ENCODE measurements at regions not wholly inside any gene's neighbourhood (a gene's known extent, or its start where the extent isn't known, plus 50 kb on each side); places are given as distances from the start of the nearest gene placed in this dataset.

GRCh38 chr11:92317222-92317621, 92.6 kb downstream of the FAT3 start:
- ATAC-seq = no peak

GRCh38 chr11:92317721-92318120, 93.1 kb downstream of the FAT3 start:
- POLR2A ChIA-PET = no interaction called here
- no peaks in the 10 kb centered on the region for H3K4me1 ChIP-seq (ENCODE audit: control insufficient read depth in 2 of 2, insufficient read depth in 2 of 2, low read length in 2 of 2)

More at GRCh38 chr11:92317222-92317621, 92.6 kb downstream of the FAT3 start:
- intact Hi-C loops (cut with micrococcal nuclease) = no loop called here
- ChIA-PET CTCF (no interaction called here), POLR2A (no interaction called here)
- no peak for DNase-seq
- no peaks in the 10 kb centered on the region for H3K36me3 ChIP-seq (ENCODE audit: control insufficient read depth in 2 of 3, insufficient read depth in 3 of 3, low read length in 3 of 3)
- H3K4me1 Mint-ChIP-seq = no peaks in the 10 kb centered on the region
- H3K4me3 ChIP-seq (ENCODE audit: low read length) = no peak overlapping the region
- no peaks in the 10 kb centered on the region for H3K27me3 ChIP-seq (ENCODE audit: control insufficient read depth in 2 of 2, insufficient read depth in 2 of 2, low read length in 2 of 2)
- H3K27me3 Mint-ChIP-seq = no peaks in the 10 kb centered on the region
- H3K27ac Mint-ChIP-seq = no peak overlapping the region
- H3K36me3 Mint-ChIP-seq = no peaks in the 10 kb centered on the region
- H3K9me3 ChIP-seq (ENCODE audit: control insufficient read depth in 2 of 3, low read length in 3 of 3) = no peaks in the 10 kb centered on the region
- H3K27ac ChIP-seq (ENCODE audit: low read depth, low read length) = no peak overlapping the region
- no peaks in the 10 kb centered on the region for H3K4me1 ChIP-seq (ENCODE audit: control insufficient read depth in 2 of 2, insufficient read depth in 2 of 2, low read length in 2 of 2)
- peaks cover 0 to 6% (median 1%) of the 10 kb centered on the region in 11 donors for H3K9me3 Mint-ChIP-seq
- no peak overlapping the region for H3K4me3 Mint-ChIP-seq

GRCh38 chr11:92322225-92322624, 97.6 kb downstream of the FAT3 start:
- H3K4me3 Mint-ChIP-seq = no peak overlapping the region
- H3K4me1 Mint-ChIP-seq = no peaks in the 10 kb centered on the region
- Histone ChIP-seq H3K4me1 (ENCODE audit: control insufficient read depth in 2 of 2, insufficient read depth in 2 of 2, low read length in 2 of 2) (no peaks in the 10 kb centered on the region), H3K36me3 (ENCODE audit: control insufficient read depth in 2 of 3, insufficient read depth in 3 of 3, low read length in 3 of 3) (no peaks in the 10 kb centered on the region), H3K9me3 (ENCODE audit: control insufficient read depth in 2 of 3, low read length in 3 of 3) (no peaks in the 10 kb centered on the region), H3K27ac (ENCODE audit: low read depth, low read length) (no peak overlapping the region), H3K4me3 (ENCODE audit: low read length) (no peak overlapping the region), H3K27me3 (ENCODE audit: control insufficient read depth in 2 of 2, insufficient read depth in 2 of 2, low read length in 2 of 2) (no peaks in the 10 kb centered on the region)
- ChIA-PET POLR2A (no interaction called here), CTCF (no interaction called here)
- intact Hi-C loops (cut with micrococcal nuclease) = no loop called here
- H3K9me3 Mint-ChIP-seq = peaks cover 0 to 10% (median 2%) of the 10 kb centered on the region in 11 donors
- no peaks in the 10 kb centered on the region for H3K36me3 Mint-ChIP-seq
- ATAC-seq = no peak
- H3K27me3 Mint-ChIP-seq = no peaks in the 10 kb centered on the region
- no peak for DNase-seq
- H3K27ac Mint-ChIP-seq = no peak overlapping the region

More at GRCh38 chr11:92317721-92318120, 93.1 kb downstream of the FAT3 start:
- no peaks in the 10 kb centered on the region for H3K36me3 Mint-ChIP-seq
- no peak overlapping the region for H3K27ac Mint-ChIP-seq
- DNase-seq (no peak), ATAC-seq (no peak)
- no peaks in the 10 kb centered on the region for H3K9me3 ChIP-seq (ENCODE audit: control insufficient read depth in 2 of 3, low read length in 3 of 3)
- no peaks in the 10 kb centered on the region for H3K27me3 ChIP-seq (ENCODE audit: control insufficient read depth in 2 of 2, insufficient read depth in 2 of 2, low read length in 2 of 2)
- CTCF ChIA-PET = no interaction called here
- H3K27me3 Mint-ChIP-seq = no peaks in the 10 kb centered on the region
- no peak overlapping the region for H3K4me3 Mint-ChIP-seq
- H3K36me3 ChIP-seq (ENCODE audit: control insufficient read depth in 2 of 3, insufficient read depth in 3 of 3, low read length in 3 of 3) = no peaks in the 10 kb centered on the region
- intact Hi-C loops (cut with micrococcal nuclease) = no loop called here
- no peaks in the 10 kb centered on the region for H3K4me1 Mint-ChIP-seq
- H3K4me3 ChIP-seq (ENCODE audit: low read length) = no peak overlapping the region
- no peak overlapping the region for H3K27ac ChIP-seq (ENCODE audit: low read depth, low read length)
- peaks cover 0 to 6% (median 2%) of the 10 kb centered on the region in 11 donors for H3K9me3 Mint-ChIP-seq

GRCh38 chr11:92324890-92325289, 100.3 kb downstream of the FAT3 start:
- Histone ChIP-seq H3K9me3 (ENCODE audit: control insufficient read depth in 2 of 3, low read length in 3 of 3) (no peaks in the 10 kb centered on the region), H3K4me3 (ENCODE audit: low read length) (no peak overlapping the region), H3K4me1 (ENCODE audit: control insufficient read depth in 2 of 2, insufficient read depth in 2 of 2, low read length in 2 of 2) (no peaks in the 10 kb centered on the region), H3K27me3 (ENCODE audit: control insufficient read depth in 2 of 2, insufficient read depth in 2 of 2, low read length in 2 of 2) (no peaks in the 10 kb centered on the region), H3K36me3 (ENCODE audit: control insufficient read depth in 2 of 3, insufficient read depth in 3 of 3, low read length in 3 of 3) (no peaks in the 10 kb centered on the region), H3K27ac (ENCODE audit: low read depth, low read length) (no peak overlapping the region)
- ChIA-PET POLR2A (no interaction called here), CTCF (no interaction called here)
- H3K4me3 Mint-ChIP-seq = no peak overlapping the region
- peaks cover 0 to 12% (median under 1%) of the 10 kb centered on the region in 11 donors for H3K9me3 Mint-ChIP-seq
- DNase-seq = no peak
- no peaks in the 10 kb centered on the region for H3K27me3 Mint-ChIP-seq
- H3K27ac Mint-ChIP-seq = no peak overlapping the region
- H3K36me3 Mint-ChIP-seq = no peaks in the 10 kb centered on the region
- intact Hi-C loops (cut with micrococcal nuclease) = no loop called here
- ATAC-seq = no peak
- no peaks in the 10 kb centered on the region for H3K4me1 Mint-ChIP-seq

GRCh38 chr11:92325416-92325815, 100.8 kb downstream of the FAT3 start:
- H3K9me3 ChIP-seq (ENCODE audit: control insufficient read depth in 2 of 3, low read length in 3 of 3) = no peaks in the 10 kb centered on the region
- no peaks in the 10 kb centered on the region for H3K36me3 ChIP-seq (ENCODE audit: control insufficient read depth in 2 of 3, insufficient read depth in 3 of 3, low read length in 3 of 3)
- H3K4me1 ChIP-seq (ENCODE audit: control insufficient read depth in 2 of 2, insufficient read depth in 2 of 2, low read length in 2 of 2) = no peaks in the 10 kb centered on the region
- H3K4me3 ChIP-seq (ENCODE audit: low read length) = no peak overlapping the region
- H3K27me3 Mint-ChIP-seq = no peaks in the 10 kb centered on the region
- intact Hi-C loops (cut with micrococcal nuclease) = no loop called here
- H3K4me3 Mint-ChIP-seq = no peak overlapping the region
- H3K27ac ChIP-seq (ENCODE audit: low read depth, low read length) = no peak overlapping the region
- H3K4me1 Mint-ChIP-seq = no peaks in the 10 kb centered on the region
- no peaks in the 10 kb centered on the region for H3K27me3 ChIP-seq (ENCODE audit: control insufficient read depth in 2 of 2, insufficient read depth in 2 of 2, low read length in 2 of 2)
- DNase-seq (no peak), ATAC-seq (no peak)
- H3K27ac Mint-ChIP-seq = no peak overlapping the region
- POLR2A ChIA-PET = no interaction called here
- no peaks in the 10 kb centered on the region for H3K36me3 Mint-ChIP-seq
- peaks cover 0 to 12% (median 0%) of the 10 kb centered on the region in 11 donors for H3K9me3 Mint-ChIP-seq
- CTCF ChIA-PET = no interaction called here

- intact Hi-C loops (cut with micrococcal nuclease) = no loop called here
- ATAC-seq (no peak), DNase-seq (no peak)
- peaks cover 0 to 3% (median 0%) of the 10 kb centered on the region in 5 donors for H3K27me3 Mint-ChIP-seq
- H3K27ac ChIP-seq (ENCODE audit: low read depth, low read length) = no peak overlapping the region
- H3K36me3 ChIP-seq (ENCODE audit: control insufficient read depth in 2 of 3, insufficient read depth in 3 of 3, low read length in 3 of 3) = no peaks in the 10 kb centered on the region
- no peak overlapping the region for H3K4me3 ChIP-seq (ENCODE audit: low read length)
- CTCF ChIA-PET = no interaction called here
- H3K9me3 ChIP-seq (ENCODE audit: control insufficient read depth in 2 of 3, low read length in 3 of 3) = no peaks in the 10 kb centered on the region
- POLR2A ChIA-PET = no interaction called here
- H3K36me3 Mint-ChIP-seq = no peaks in the 10 kb centered on the region
- H3K4me3 Mint-ChIP-seq = no peak overlapping the region
- no peak overlapping the region for H3K27ac Mint-ChIP-seq
- no peaks in the 10 kb centered on the region for H3K27me3 ChIP-seq (ENCODE audit: control insufficient read depth in 2 of 2, insufficient read depth in 2 of 2, low read length in 2 of 2)
- H3K9me3 Mint-ChIP-seq = peaks cover 0 to 5% (median 0%) of the 10 kb centered on the region in 11 donors
- H3K4me1 Mint-ChIP-seq = no peaks in the 10 kb centered on the region
- no peaks in the 10 kb centered on the region for H3K4me1 ChIP-seq (ENCODE audit: control insufficient read depth in 2 of 2, insufficient read depth in 2 of 2, low read length in 2 of 2)
Measured at GRCh38 chr11:92329137-92329536, 104.5 kb downstream of the FAT3 start.

- H3K27me3 ChIP-seq (ENCODE audit: control insufficient read depth in 2 of 2, insufficient read depth in 2 of 2, low read length in 2 of 2) = no peaks in the 10 kb centered on the region
- ChIA-PET POLR2A (no interaction called here), CTCF (no interaction called here)
- ATAC-seq (no peak), DNase-seq (no peak)
- Mint-ChIP-seq H3K27me3 (peaks cover 0 to 3% (median 0%) of the 10 kb centered on the region in 5 donors), H3K9me3 (peaks cover 0 to 5% (median 0%) of the 10 kb centered on the region in 11 donors), H3K27ac (no peak overlapping the region), H3K4me1 (no peaks in the 10 kb centered on the region), H3K4me3 (no peak overlapping the region), H3K36me3 (no peaks in the 10 kb centered on the region)
- no peaks in the 10 kb centered on the region for H3K4me1 ChIP-seq (ENCODE audit: control insufficient read depth in 2 of 2, insufficient read depth in 2 of 2, low read length in 2 of 2)
- no peak overlapping the region for H3K4me3 ChIP-seq (ENCODE audit: low read length)
- no peak overlapping the region for H3K27ac ChIP-seq (ENCODE audit: low read depth, low read length)
- H3K9me3 ChIP-seq (ENCODE audit: control insufficient read depth in 2 of 3, low read length in 3 of 3) = no peaks in the 10 kb centered on the region
- intact Hi-C loops (cut with micrococcal nuclease) = no loop called here
- no peaks in the 10 kb centered on the region for H3K36me3 ChIP-seq (ENCODE audit: control insufficient read depth in 2 of 3, insufficient read depth in 3 of 3, low read length in 3 of 3)
Measured at GRCh38 chr11:92329646-92330045, 105.0 kb downstream of the FAT3 start.

Measured in naive thymus-derived CD4-positive, alpha-beta T cell (primary cell).